Spleen (tissue), 7 donors: ENCODE measurements at regions not wholly inside any gene's neighbourhood (a gene's known extent, or its start where the extent isn't known, plus 50 kb on each side); places are given as distances from the start of the nearest gene placed in this dataset.
A peak's percentile ranks its signal among the peaks of the same experiment; 100 is the strongest.

Experiments
- POLR2A ChIP-seq, 3 donors: fragments of 450-650 bp; IDR thresholded peaks; one replicate each; pipeline ENCODE4 v1.5.1; 2017; ENCODE audit warnings: antibody characterized with exemption in 3 of 3, mild to moderate bottlenecking in 1 of 3
- POLR2AphosphoS5 ChIP-seq, 3 donors: sonication (generic); formaldehyde crosslinking; IDR thresholded peaks; one replicate each; pipeline ENCODE4 v1.5.1; 2017; ENCODE audit warnings: antibody characterized with exemption in 3 of 3
- TF ChIP-seq, protein P1 (sequence below), 11 experiments: fragments of 200-600 bp in 7 of 11; fragments of 450-650 bp in 4 of 11; sonication (generic) in 4 of 11; IDR thresholded peaks in 8 of 11; conservative IDR thresholded peaks in 3 of 11; 1 replicate in 7 of 11; 2 replicates in 4 of 11; pipeline versions ENCODE4 v1.4.0 to v1.8.0; 2016 to 2021; ENCODE audit warnings: antibody characterized with exemption in 11 of 11, inconsistent platforms in 4 of 11, mild to moderate bottlenecking in 1 of 11
- donor health status: DM: no; HTN: no; CAD: no; lungs with moderate emphysema.
- donor health status: DM: no; HTN: no; CAD: no.
- donor health status: DM: no; HTN: no; CAD: no.

DNA sequence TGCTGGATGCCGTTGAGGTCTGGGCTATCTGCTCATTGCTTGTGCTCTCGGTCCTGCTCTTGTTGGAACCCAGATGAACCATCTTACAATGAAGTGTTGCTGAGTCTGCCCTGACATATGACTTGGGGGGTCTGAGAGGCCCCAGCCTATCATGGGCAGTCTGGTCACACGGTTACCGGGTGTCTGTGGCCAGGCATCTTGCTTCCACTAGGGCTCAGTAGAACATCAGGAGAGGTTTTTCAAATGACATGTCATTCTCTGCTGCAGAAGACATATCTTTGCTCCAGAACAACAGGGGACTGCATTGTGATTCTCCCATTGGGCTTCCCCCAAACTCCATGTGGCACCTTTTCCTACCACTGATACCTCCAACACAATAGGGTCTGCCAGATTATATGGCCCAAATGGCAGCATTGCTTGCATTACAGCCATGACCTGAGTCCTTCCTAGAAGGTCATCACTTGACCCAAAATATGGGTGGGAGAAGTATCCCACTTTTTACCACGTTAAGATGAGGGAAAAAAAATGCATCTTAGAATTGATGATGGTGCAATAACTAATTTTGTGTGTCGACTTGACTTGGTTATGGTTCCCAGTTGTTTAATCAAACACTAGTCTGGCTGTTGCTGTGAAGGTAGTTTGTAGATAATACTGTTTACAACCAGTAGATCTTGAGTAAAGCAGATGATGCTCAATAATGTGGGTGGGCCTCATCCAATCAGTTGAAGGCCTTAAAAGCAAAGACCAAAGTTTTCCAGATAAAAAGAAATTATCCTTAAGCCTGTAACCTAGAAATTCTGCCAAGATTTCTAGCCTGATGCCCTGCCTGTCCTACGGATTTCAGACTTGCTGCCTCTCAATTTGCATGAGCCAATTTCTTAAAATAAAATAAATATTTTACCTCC is 241.0 kb downstream of the QKI start:
- no peak for TF ChIP-seq POLR2A (IDR thresholded peaks at IDR 0.05)
- TF ChIP-seq, protein P1, sequence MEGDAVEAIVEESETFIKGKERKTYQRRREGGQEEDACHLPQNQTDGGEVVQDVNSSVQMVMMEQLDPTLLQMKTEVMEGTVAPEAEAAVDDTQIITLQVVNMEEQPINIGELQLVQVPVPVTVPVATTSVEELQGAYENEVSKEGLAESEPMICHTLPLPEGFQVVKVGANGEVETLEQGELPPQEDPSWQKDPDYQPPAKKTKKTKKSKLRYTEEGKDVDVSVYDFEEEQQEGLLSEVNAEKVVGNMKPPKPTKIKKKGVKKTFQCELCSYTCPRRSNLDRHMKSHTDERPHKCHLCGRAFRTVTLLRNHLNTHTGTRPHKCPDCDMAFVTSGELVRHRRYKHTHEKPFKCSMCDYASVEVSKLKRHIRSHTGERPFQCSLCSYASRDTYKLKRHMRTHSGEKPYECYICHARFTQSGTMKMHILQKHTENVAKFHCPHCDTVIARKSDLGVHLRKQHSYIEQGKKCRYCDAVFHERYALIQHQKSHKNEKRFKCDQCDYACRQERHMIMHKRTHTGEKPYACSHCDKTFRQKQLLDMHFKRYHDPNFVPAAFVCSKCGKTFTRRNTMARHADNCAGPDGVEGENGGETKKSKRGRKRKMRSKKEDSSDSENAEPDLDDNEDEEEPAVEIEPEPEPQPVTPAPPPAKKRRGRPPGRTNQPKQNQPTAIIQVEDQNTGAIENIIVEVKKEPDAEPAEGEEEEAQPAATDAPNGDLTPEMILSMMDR (IDR thresholded peaks at IDR 0.05 in 8 of 11, conservative IDR thresholded peaks at IDR 0.05 in 3 of 11): peak in 1 of 11 experiments; percentile 16
- TF ChIP-seq POLR2AphosphoS5 (IDR thresholded peaks at IDR 0.05): no peak
